ENCODE measurements at regions not wholly inside any gene's neighbourhood (a gene's known extent, or its start where the extent isn't known, plus 50 kb on each side); places are given as distances from the start of the nearest gene placed in this dataset.

DNA sequence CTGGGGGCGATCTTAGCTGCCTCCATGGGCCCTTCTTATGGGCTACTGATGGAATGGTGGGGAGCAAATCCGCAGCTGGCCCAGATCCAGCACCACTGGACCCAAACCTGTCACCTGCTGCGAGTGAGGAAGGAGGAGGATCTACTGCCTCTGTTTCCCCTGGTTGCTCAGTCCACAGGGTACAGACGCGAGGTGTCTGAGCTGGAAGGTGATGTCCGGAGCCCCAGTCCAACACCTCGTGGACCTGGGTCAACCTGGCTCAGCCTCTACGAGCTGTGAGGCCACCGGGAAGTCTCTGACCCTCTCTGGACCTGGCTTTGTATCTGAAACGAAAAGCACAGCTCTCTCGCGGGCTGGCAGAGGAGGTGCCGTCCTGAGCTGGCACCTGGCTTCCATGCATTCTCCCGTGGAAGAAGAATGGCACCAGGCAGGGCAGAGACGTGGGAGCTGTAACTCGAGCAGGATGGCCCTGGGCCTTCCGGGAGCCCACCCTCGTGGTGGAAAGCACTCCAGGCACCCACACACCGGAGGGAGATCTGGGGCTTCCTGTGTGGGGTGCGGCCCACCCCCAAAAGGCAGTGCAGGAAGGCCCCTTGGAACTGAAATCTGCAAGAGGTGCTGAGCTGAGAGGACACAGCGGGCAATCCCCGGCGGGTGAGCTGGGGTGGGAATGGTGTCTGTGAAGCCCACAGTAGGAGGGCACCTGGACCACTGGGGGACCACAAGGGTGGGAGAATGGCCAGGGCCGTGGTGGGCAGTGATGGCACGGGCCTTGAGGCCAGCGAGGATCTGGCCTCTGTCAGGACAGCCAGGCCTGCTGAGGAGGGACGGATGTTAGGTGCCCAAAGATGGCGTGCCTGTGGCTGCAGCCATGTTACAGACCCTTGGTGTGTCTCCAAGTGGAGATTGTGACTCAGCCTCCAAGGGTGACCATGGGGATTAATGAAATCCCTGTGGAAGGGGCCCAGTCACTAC lies 133.4 kb downstream of the OLFM1 start:
- Histone ChIP-seq H3K9ac (ENCODE audit: low read length) (no peak overlapping the region), H3K4me1 (ENCODE audit: control insufficient read depth, insufficient read depth, low read length) (peaks cover 46% of the 10 kb centered on the region), H3K27ac (ENCODE audit: low read depth, low read length) (no peak overlapping the region), H3K27me3 (ENCODE audit: control insufficient read depth, insufficient read depth, low read length) (no peaks in the 10 kb centered on the region), H3K36me3 (ENCODE audit: control insufficient read depth, insufficient read depth, low read length) (no peaks in the 10 kb centered on the region), H3K9me3 (ENCODE audit: control insufficient read depth, insufficient read depth, low read depth, low read length) (peaks cover 3% of the 10 kb centered on the region; the same call in 1 of the 2 replicates), H3K4me3 (ENCODE audit: low read depth, low read length) (no peak overlapping the region)

DNA sequence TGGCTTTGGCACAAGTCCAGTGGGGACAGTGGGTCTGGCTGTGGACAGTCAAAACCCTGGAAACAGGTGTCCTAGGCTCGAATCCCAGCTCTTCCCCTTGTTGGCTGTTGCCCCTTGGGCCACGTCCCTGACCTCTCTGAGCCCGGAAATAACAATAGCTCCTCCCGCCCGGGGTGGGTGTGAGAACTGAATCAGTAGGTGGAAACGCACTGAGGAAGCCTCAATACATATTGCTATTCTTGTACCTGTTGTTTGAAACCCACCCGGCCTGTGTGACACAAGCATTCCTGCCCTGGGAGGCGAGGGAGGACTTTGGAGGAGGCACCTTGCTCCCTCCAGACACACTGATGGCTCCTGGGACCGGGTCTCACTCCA lies 134.1 kb downstream of the OLFM1 start:
- no peak overlapping the region for H3K4me3 ChIP-seq (ENCODE audit: low read depth, low read length)
- H3K9ac ChIP-seq (ENCODE audit: low read length), result no peak overlapping the region
- H3K4me1 ChIP-seq (ENCODE audit: control insufficient read depth, insufficient read depth, low read length), result peaks cover 45% of the 10 kb centered on the region
- H3K9me3 ChIP-seq (ENCODE audit: control insufficient read depth, insufficient read depth, low read depth, low read length), result peaks cover 10% of the 10 kb centered on the region; the same call in 1 of the 2 replicates
- no peaks in the 10 kb centered on the region for H3K36me3 ChIP-seq (ENCODE audit: control insufficient read depth, insufficient read depth, low read length)
- H3K27me3 ChIP-seq (ENCODE audit: control insufficient read depth, insufficient read depth, low read length), result no peaks in the 10 kb centered on the region
- H3K27ac ChIP-seq (ENCODE audit: low read depth, low read length), result no peak overlapping the region

DNA sequence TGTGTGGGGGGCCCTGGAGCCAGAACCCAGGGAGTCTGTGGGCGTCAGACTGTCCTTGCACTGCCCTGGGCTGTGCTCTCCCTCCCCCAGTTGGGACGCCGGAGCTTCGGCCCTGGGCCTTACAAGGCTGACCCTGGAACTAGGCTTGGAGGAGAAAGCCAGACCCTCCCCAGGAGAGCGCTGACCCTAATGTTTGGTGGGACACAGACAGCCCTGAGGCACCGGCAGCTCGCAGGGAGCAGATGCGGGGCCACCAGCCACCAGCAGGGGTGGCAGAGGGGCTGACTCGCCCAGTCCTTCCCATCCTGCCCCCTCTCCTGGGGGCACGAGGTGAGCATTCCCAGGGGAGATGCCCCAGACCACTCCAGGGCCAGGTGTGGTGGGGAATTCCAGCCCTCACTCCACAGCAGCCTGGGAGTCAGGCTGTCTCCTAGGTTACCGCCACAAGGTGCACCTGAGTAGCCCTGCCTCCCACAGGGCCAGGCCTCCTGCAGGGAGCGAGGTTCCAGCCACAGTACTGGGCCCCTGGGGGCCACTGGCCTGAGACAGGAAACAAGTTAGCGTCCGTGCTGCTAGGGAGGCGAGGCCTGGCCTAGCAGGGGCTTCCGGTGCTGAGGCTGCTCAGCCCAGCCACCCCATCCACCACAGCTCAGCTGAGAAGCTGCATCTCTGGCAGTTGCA lies 134.6 kb downstream of the OLFM1 start:
- H3K27me3 ChIP-seq (ENCODE audit: control insufficient read depth, insufficient read depth, low read length), result no peaks in the 10 kb centered on the region
- H3K9me3 ChIP-seq (ENCODE audit: control insufficient read depth, insufficient read depth, low read depth, low read length), result peaks cover 10% of the 10 kb centered on the region; the same call in 1 of the 2 replicates
- H3K9ac ChIP-seq (ENCODE audit: low read length), result no peak overlapping the region
- H3K36me3 ChIP-seq (ENCODE audit: control insufficient read depth, insufficient read depth, low read length), result no peaks in the 10 kb centered on the region
- H3K4me3 ChIP-seq (ENCODE audit: low read depth, low read length), result no peak overlapping the region
- no peak overlapping the region for H3K27ac ChIP-seq (ENCODE audit: low read depth, low read length)
- peaks cover 40% of the 10 kb centered on the region for H3K4me1 ChIP-seq (ENCODE audit: control insufficient read depth, insufficient read depth, low read length)

DNA sequence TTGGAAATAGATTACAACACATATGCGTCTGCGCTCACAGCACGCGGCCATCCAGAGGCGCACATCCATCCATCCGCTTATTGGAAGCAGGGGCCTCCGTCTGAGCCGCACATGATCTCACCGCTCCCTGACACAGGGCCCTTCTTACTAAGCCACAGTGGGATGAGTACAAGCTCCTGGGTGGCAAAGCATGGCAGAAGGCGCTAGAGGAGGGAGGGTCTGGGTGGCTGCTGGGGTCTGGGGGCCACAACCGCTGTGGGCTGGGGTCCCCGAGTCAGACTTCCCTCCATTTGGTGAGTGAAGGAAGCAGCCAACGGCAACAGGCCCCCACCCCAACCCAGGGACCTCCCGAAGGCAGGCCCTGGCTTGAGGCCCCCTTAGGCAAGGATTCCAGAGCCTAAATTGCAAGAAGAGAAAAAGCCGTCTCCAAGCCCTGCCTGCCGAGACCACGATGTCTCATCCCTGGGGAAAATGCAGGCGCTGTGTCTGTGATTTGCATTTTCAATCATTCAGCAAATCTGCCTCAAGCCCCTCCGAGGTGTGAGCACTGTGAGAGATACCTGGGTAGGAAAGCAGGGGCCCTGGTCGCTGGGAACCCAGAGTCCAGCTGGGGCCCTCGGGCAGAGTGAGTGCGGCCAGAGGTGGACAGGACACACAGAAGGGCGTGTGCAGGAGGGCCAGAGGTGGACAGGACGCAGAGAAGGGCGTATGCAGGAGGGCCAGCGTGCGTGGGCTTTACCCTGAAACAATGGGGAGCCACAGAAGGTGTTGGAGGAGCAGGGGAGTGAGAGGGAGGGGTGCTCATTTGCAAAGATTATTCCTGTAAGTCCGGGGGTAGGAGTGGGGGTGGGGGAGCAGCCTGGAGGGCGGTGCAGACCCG lies 135.7 kb downstream of the OLFM1 start:
- Histone ChIP-seq H3K36me3 (ENCODE audit: control insufficient read depth, insufficient read depth, low read length) (no peaks in the 10 kb centered on the region), H3K4me1 (ENCODE audit: control insufficient read depth, insufficient read depth, low read length) (peaks cover 30% of the 10 kb centered on the region), H3K4me3 (ENCODE audit: low read depth, low read length) (no peak overlapping the region), H3K9ac (ENCODE audit: low read length) (peak overlapping the region; percentile 9), H3K27ac (ENCODE audit: low read depth, low read length) (no peak overlapping the region), H3K9me3 (ENCODE audit: control insufficient read depth, insufficient read depth, low read depth, low read length) (peaks cover 10% of the 10 kb centered on the region; the same call in 1 of the 2 replicates), H3K27me3 (ENCODE audit: control insufficient read depth, insufficient read depth, low read length) (no peaks in the 10 kb centered on the region)

DNA sequence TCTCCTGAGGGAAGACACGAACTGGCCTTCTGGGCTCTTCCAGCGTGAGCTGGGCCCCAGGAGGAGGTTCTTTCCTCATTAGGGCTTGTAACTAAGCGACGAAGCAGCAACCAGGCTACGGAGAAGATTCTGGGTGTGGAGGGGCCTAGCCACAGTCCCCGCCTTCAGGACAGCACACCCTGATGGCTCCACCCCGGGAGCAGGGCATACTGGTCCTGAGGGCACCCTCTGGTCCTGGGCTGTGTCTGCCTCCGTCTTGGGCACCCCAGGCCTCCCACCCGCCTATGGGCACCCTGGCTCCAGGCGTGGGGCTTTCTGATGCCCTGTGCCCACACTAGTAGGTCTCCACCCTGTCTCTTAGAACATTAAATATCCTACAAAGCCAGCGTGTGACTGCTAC lies 136.4 kb downstream of the OLFM1 start:
- H3K36me3 ChIP-seq (ENCODE audit: control insufficient read depth, insufficient read depth, low read length), result no peaks in the 10 kb centered on the region
- H3K4me1 ChIP-seq (ENCODE audit: control insufficient read depth, insufficient read depth, low read length), result peaks cover 23% of the 10 kb centered on the region
- no peak overlapping the region for H3K9ac ChIP-seq (ENCODE audit: low read length)
- H3K4me3 ChIP-seq (ENCODE audit: low read depth, low read length), result no peak overlapping the region
- no peaks in the 10 kb centered on the region for H3K27me3 ChIP-seq (ENCODE audit: control insufficient read depth, insufficient read depth, low read length)
- peaks cover 10% of the 10 kb centered on the region; the same call in 1 of the 2 replicates for H3K9me3 ChIP-seq (ENCODE audit: control insufficient read depth, insufficient read depth, low read depth, low read length)
- H3K27ac ChIP-seq (ENCODE audit: low read depth, low read length), result no peak overlapping the region

DNA sequence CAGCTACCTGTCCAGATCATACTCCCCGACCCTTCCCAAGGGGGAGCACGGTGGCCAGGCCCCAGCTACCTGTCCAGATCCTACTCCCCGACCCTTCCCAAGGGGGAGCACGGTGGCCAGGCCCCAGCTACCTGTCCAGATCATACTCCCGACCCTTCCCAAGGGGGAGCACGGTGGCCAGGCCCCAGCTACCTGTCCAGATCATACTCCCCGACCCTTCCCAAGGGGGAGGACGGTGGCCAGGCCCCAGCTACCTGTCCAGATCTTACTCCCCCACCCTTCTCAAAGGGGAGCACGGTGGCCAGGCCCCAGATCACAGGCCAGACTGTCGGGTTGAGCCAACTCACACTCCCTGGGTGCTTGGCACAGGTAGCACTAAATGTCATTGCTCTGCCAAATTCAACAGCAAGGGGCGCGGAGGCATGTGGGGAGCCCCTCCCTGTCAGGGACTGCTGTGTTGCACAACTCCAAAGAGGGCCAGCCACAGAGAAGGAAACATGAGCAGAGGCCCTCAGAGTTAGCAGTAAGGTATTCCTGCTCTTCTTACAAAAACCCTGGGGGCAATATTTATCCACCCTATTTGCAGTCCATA lies 136.9 kb downstream of the OLFM1 start:
- no peak overlapping the region for H3K27ac ChIP-seq (ENCODE audit: low read depth, low read length)
- no peaks in the 10 kb centered on the region for H3K36me3 ChIP-seq (ENCODE audit: control insufficient read depth, insufficient read depth, low read length)
- peaks cover 10% of the 10 kb centered on the region; the same call in 1 of the 2 replicates for H3K9me3 ChIP-seq (ENCODE audit: control insufficient read depth, insufficient read depth, low read depth, low read length)
- H3K9ac ChIP-seq (ENCODE audit: low read length), result no peak overlapping the region
- H3K4me3 ChIP-seq (ENCODE audit: low read depth, low read length), result no peak overlapping the region
- peaks cover 20% of the 10 kb centered on the region for H3K4me1 ChIP-seq (ENCODE audit: control insufficient read depth, insufficient read depth, low read length)
- H3K27me3 ChIP-seq (ENCODE audit: control insufficient read depth, insufficient read depth, low read length), result no peaks in the 10 kb centered on the region

DNA sequence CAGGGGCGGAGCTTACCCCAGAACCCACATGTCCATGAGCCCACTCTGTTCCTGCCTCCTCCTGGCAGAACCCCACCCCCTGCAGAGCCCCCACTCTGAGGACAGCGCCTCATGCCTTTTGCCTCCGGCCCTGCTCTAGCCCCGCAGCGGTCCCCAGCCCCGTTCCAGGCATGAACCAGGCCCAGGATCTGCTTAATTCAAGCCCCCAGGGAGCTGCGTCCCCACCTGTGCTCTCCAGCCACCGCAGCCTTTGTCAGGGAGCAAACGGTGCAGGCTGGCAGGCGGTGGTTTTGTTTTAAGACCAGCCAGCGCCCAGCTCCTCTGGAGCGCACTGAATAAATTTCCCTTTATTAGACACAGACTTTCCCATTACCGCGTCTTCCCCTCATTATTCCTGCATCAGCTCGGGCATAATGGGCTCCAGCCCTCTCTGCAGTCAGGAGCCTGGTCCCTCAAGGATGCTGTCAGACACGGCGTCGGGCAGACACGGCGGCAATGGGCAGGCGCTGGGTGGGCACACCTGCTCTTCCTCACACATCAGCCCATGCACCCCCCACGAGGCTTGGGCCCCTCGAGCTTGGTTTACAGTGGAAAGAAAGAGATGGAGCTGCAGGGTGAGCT lies 137.6 kb downstream of the OLFM1 start:
- Histone ChIP-seq H3K4me1 (ENCODE audit: control insufficient read depth, insufficient read depth, low read length) (peaks cover 20% of the 10 kb centered on the region), H3K9me3 (ENCODE audit: control insufficient read depth, insufficient read depth, low read depth, low read length) (peaks cover 10% of the 10 kb centered on the region; the same call in 1 of the 2 replicates), H3K27ac (ENCODE audit: low read depth, low read length) (no peak overlapping the region), H3K36me3 (ENCODE audit: control insufficient read depth, insufficient read depth, low read length) (no peaks in the 10 kb centered on the region), H3K4me3 (ENCODE audit: low read depth, low read length) (no peak overlapping the region), H3K9ac (ENCODE audit: low read length) (no peak overlapping the region), H3K27me3 (ENCODE audit: control insufficient read depth, insufficient read depth, low read length) (no peaks in the 10 kb centered on the region)

DNA sequence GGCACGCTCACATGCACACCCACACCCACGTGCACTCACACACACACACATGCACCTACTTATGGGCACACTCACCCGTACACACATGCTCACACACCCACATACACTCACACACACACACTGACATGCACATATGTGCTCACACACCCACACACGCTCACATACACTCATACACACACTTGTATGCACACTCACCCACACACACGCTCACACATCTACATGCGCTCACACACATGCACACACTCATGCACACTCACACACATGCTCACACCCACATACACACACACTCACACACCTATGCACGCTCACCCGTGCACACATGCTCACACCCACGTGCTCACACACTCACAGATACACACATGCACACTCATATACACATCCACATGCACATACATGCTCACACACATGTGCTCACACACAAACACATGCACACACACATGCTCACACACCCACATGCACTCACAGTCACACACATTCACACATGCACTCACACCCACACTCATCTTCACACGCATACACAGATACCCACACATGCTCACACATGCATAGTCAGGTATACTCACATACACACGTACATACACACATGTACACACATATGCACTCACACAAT lies 138.3 kb downstream of the OLFM1 start:
- Histone ChIP-seq H3K36me3 (ENCODE audit: control insufficient read depth, insufficient read depth, low read length) (no peaks in the 10 kb centered on the region), H3K4me3 (ENCODE audit: low read depth, low read length) (no peak overlapping the region), H3K9ac (ENCODE audit: low read length) (no peak overlapping the region), H3K9me3 (ENCODE audit: control insufficient read depth, insufficient read depth, low read depth, low read length) (peaks cover 10% of the 10 kb centered on the region; the same call in 1 of the 2 replicates), H3K27ac (ENCODE audit: low read depth, low read length) (no peak overlapping the region), H3K4me1 (ENCODE audit: control insufficient read depth, insufficient read depth, low read length) (peaks cover 20% of the 10 kb centered on the region), H3K27me3 (ENCODE audit: control insufficient read depth, insufficient read depth, low read length) (no peaks in the 10 kb centered on the region)

DNA sequence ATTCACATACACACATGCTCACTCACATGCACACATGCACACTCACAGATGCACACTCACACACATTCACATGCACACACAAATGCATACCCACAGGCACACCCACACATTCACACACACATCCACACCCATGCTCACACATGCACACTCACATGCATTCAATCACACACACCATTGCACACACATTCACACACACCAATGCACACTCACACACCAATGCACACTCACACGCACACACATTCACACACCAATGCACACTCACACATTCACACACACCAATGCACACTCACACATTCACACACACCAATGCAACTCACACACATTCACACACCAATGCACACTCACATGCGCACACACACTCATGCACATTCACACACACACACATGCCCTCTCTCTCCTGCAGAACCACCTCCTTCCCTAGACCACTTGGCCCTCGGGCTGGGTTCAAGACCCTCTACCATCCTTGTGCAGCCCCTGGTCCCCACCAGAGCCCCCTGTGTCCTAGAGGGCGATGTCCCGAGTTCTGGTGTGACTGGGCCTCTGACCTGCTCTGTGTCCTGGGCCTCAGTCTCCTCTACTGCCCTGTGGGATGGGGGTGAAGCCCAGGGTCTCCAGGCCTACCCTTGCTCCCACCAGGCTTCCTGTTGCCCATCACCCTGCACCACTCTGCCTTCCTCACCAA lies 139.0 kb downstream of the OLFM1 start:
- Histone ChIP-seq H3K4me1 (ENCODE audit: control insufficient read depth, insufficient read depth, low read length) (peaks cover 20% of the 10 kb centered on the region), H3K9ac (ENCODE audit: low read length) (no peak overlapping the region), H3K27me3 (ENCODE audit: control insufficient read depth, insufficient read depth, low read length) (no peaks in the 10 kb centered on the region), H3K9me3 (ENCODE audit: control insufficient read depth, insufficient read depth, low read depth, low read length) (peaks cover 10% of the 10 kb centered on the region; the same call in 1 of the 2 replicates), H3K4me3 (ENCODE audit: low read depth, low read length) (no peak overlapping the region), H3K36me3 (ENCODE audit: control insufficient read depth, insufficient read depth, low read length) (no peaks in the 10 kb centered on the region), H3K27ac (ENCODE audit: low read depth, low read length) (no peak overlapping the region)
